RKO (cell line): ENCODE measurements at regions not wholly inside any gene's neighbourhood (a gene's known extent, or its start where the extent isn't known, plus 50 kb on each side); places are given as distances from the start of the nearest gene placed in this dataset.

ENCODE experiments used
- DNase-seq: peaks from one replicate; pipeline ENCODE4 v3.0.0-alpha.2; 2016; ENCODE audit warnings: low spot score

- DNase-seq, result no peak
Observed at GRCh38 chr5:173689737-173690360, 73.4 kb upstream of the BOD1 start.

GRCh38 chr5:173691931-173692330 lies 75.5 kb upstream of the BOD1 start:
- no peak for DNase-seq

- no peak for DNase-seq
Observed at GRCh38 chr5:173693670-173694069, 77.2 kb upstream of the BOD1 start.

GRCh38 chr5:173696216-173696615 lies 79.8 kb upstream of the BOD1 start:
- DNase-seq, result no peak

GRCh38 chr5:173697931-173698579 lies 81.6 kb upstream of the BOD1 start:
- no peak for DNase-seq

- DNase-seq, result no peak
Observed at GRCh38 chr5:173699966-173700365, 83.5 kb upstream of the BOD1 start.

GRCh38 chr5:173703466-173703865 lies 87.0 kb upstream of the BOD1 start:
- DNase-seq, result no peak

GRCh38 chr5:173704615-173705511 lies 88.4 kb upstream of the BOD1 start:
- DNase-seq, result no peak

- DNase-seq, result no peak
Observed at GRCh38 chr5:173705512-173706044, 89.1 kb upstream of the BOD1 start.

- DNase-seq, result no peak
Observed at GRCh38 chr5:173706700-173707099, 90.2 kb upstream of the BOD1 start.

GRCh38 chr5:173707392-173707791 lies 90.9 kb upstream of the BOD1 start:
- DNase-seq, result no peak

GRCh38 chr5:173709145-173709544 lies 92.7 kb upstream of the BOD1 start:
- DNase-seq, result no peak

- no peak for DNase-seq
Observed at GRCh38 chr5:173709761-173710160, 93.3 kb upstream of the BOD1 start.

GRCh38 chr5:173710528-173710927 lies 94.1 kb upstream of the BOD1 start:
- DNase-seq, result no peak

GRCh38 chr5:173711466-173711865 lies 95.0 kb upstream of the BOD1 start:
- no peak for DNase-seq

- DNase-seq, result no peak
Observed at GRCh38 chr5:173712609-173713175, 96.2 kb upstream of the BOD1 start.

- peak; percentile 65 for DNase-seq
Observed at GRCh38 chr5:173714551-173715428, 98.3 kb upstream of the BOD1 start.

GRCh38 chr5:173715607-173716006 lies 99.2 kb upstream of the BOD1 start:
- no peak for DNase-seq

GRCh38 chr5:173716058-173716682 lies 99.7 kb upstream of the BOD1 start:
- DNase-seq, result no peak

GRCh38 chr5:173717959-173718358 lies 101.5 kb upstream of the BOD1 start:
- DNase-seq, result no peak

GRCh38 chr5:173718469-173718868 lies 102.0 kb upstream of the BOD1 start:
- no peak for DNase-seq
